ENCODE measurements at regions not wholly inside any gene's neighbourhood (a gene's known extent, or its start where the extent isn't known, plus 50 kb on each side); places are given as distances from the start of the nearest gene placed in this dataset.
"Not testable (repeated sequence)": the region's sequence is repeated elsewhere in the genome, so short reads cannot be mapped to it uniquely, and the experiment has no call there.

GRCh38 chr6:117791012-117791411, 115.7 kb downstream of the NUS1 start:
- Histone ChIP-seq H3K4me3 (ENCODE audit: low read depth, low read length) (no peak overlapping the region), H3K36me3 (ENCODE audit: control insufficient read depth, insufficient read depth, low read length) (no peaks in the 10 kb centered on the region), H3K27me3 (ENCODE audit: control insufficient read depth, insufficient read depth, low read length) (no peaks in the 10 kb centered on the region)
- ChIA-PET POLR2A (no interaction called here), CTCF (no interaction called here)
- no peak for DNase-seq (ENCODE audit: low read depth)
- no peak for TF ChIP-seq CTCF (IDR thresholded peaks at IDR 0.05; ENCODE audit: insufficient read depth, low read depth, low read length)

GRCh38 chr6:117795234-117795633, 111.8 kb upstream of the SLC35F1 start:
- DNase-seq (ENCODE audit: low read depth) = no peak

GRCh38 chr6:117798819-117799218, 108.2 kb upstream of the SLC35F1 start:
- DNase-seq (ENCODE audit: low read depth); POLR2A ChIA-PET; H3K27me3 ChIP-seq (ENCODE audit: control insufficient read depth, insufficient read depth, low read length); CTCF ChIA-PET; H3K4me3 ChIP-seq (ENCODE audit: low read depth, low read length); H3K36me3 ChIP-seq (ENCODE audit: control insufficient read depth, insufficient read depth, low read length): not testable (repeated sequence)

More at GRCh38 chr6:117795234-117795633, 111.8 kb upstream of the SLC35F1 start:
- POLR2A ChIA-PET = no interaction called here
- CTCF ChIA-PET = interaction anchor here (2.0 kb wide), 1 partner anchor 27 kb away, joined by 5 read pairs; no protein-coding TSS in a partner anchor
- Histone ChIP-seq H3K36me3 (ENCODE audit: control insufficient read depth, insufficient read depth, low read length) (no peaks in the 10 kb centered on the region), H3K4me3 (ENCODE audit: low read depth, low read length) (no peak overlapping the region), H3K27me3 (ENCODE audit: control insufficient read depth, insufficient read depth, low read length) (no peaks in the 10 kb centered on the region)
- TF ChIP-seq CTCF (IDR thresholded peaks at IDR 0.05; ENCODE audit: insufficient read depth, low read depth, low read length) = no peak

GRCh38 chr6:117810269-117810668, 96.8 kb upstream of the SLC35F1 start:
- TF ChIP-seq CTCF (IDR thresholded peaks at IDR 0.05; ENCODE audit: insufficient read depth, low read depth, low read length) = no peak
- Histone ChIP-seq H3K27me3 (ENCODE audit: control insufficient read depth, insufficient read depth, low read length) (no peaks in the 10 kb centered on the region), H3K36me3 (ENCODE audit: control insufficient read depth, insufficient read depth, low read length) (no peaks in the 10 kb centered on the region), H3K4me3 (ENCODE audit: low read depth, low read length) (no peak overlapping the region)
- no peak for DNase-seq (ENCODE audit: low read depth)
- ChIA-PET CTCF (no interaction called here), POLR2A (no interaction called here)

GRCh38 chr6:117817499-117817898, 89.6 kb upstream of the SLC35F1 start:
- no peak for TF ChIP-seq CTCF (IDR thresholded peaks at IDR 0.05; ENCODE audit: insufficient read depth, low read depth, low read length)
- H3K4me3 ChIP-seq (ENCODE audit: low read depth, low read length) = no peak overlapping the region
- ChIA-PET CTCF (no interaction called here), POLR2A (no interaction called here)
- no peaks in the 10 kb centered on the region for H3K27me3 ChIP-seq (ENCODE audit: control insufficient read depth, insufficient read depth, low read length)
- H3K36me3 ChIP-seq (ENCODE audit: control insufficient read depth, insufficient read depth, low read length) = no peaks in the 10 kb centered on the region
- no peak for DNase-seq (ENCODE audit: low read depth)

GRCh38 chr6:117817992-117818391, 89.1 kb upstream of the SLC35F1 start:
- TF ChIP-seq CTCF (IDR thresholded peaks at IDR 0.05; ENCODE audit: insufficient read depth, low read depth, low read length) = no peak
- no peak for DNase-seq (ENCODE audit: low read depth)
- Histone ChIP-seq H3K27me3 (ENCODE audit: control insufficient read depth, insufficient read depth, low read length) (no peaks in the 10 kb centered on the region), H3K4me3 (ENCODE audit: low read depth, low read length) (no peak overlapping the region), H3K36me3 (ENCODE audit: control insufficient read depth, insufficient read depth, low read length) (no peaks in the 10 kb centered on the region)
- ChIA-PET CTCF (no interaction called here), POLR2A (no interaction called here)

All from BJ (cell line).